DMS153 treated with DMSO at 0.1 percent for 48 hours (cell line): ENCODE measurements at regions not wholly inside any gene's neighbourhood (a gene's known extent, or its start where the extent isn't known, plus 50 kb on each side); places are given as distances from the start of the nearest gene placed in this dataset.
A peak's percentile ranks its signal among the peaks of the same experiment; 100 is the strongest.

Experiments
- DNase-seq: peaks from one replicate; lab custom pipeline; 2025; ENCODE audit not compliant: unreplicated experiment; lab: John Stamatoyannopoulos, UW

GRCh38 chr11:15532432-15532831, 417.7 kb downstream of the INSC start:
- no peak for DNase-seq

- no peak for DNase-seq
Measured at GRCh38 chr11:15534266-15534665, 419.5 kb downstream of the INSC start.

GRCh38 chr11:15535414-15535813, 420.7 kb downstream of the INSC start:
- no peak for DNase-seq

- no peak for DNase-seq
Measured at GRCh38 chr11:15536438-15536837, 421.7 kb downstream of the INSC start.

GRCh38 chr11:15539645-15540044, 424.9 kb downstream of the INSC start:
- no peak for DNase-seq

- no peak for DNase-seq
Measured at GRCh38 chr11:15541079-15541478, 426.4 kb downstream of the INSC start.

- no peak for DNase-seq
Measured at GRCh38 chr11:15544353-15544752, 429.6 kb downstream of the INSC start.

GRCh38 chr11:15547685-15548084, 433.0 kb downstream of the INSC start:
- no peak for DNase-seq

- no peak for DNase-seq
Measured at GRCh38 chr11:15551901-15552851, 437.5 kb downstream of the INSC start.

GRCh38 chr11:15555161-15555560, 440.4 kb downstream of the INSC start:
- no peak for DNase-seq

GRCh38 chr11:15557457-15558230, 442.9 kb downstream of the INSC start:
- no peak for DNase-seq

- DNase-seq = no peak
Measured at GRCh38 chr11:15558513-15559181, 443.9 kb downstream of the INSC start.

GRCh38 chr11:15560689-15561467, 446.2 kb downstream of the INSC start:
- DNase-seq = no peak

GRCh38 chr11:15562230-15562629, 447.5 kb downstream of the INSC start:
- DNase-seq = no peak

GRCh38 chr11:15563054-15563453, 448.3 kb downstream of the INSC start:
- peak; percentile 23 for DNase-seq

- peak; percentile 89 for DNase-seq
Measured at GRCh38 chr11:15565880-15566279, 451.2 kb downstream of the INSC start.

- DNase-seq = peak; percentile 53
Measured at GRCh38 chr11:15568440-15568839, 453.7 kb downstream of the INSC start.

- no peak for DNase-seq
Measured at GRCh38 chr11:15569305-15570025, 454.7 kb downstream of the INSC start.

- no peak for DNase-seq
Measured at GRCh38 chr11:15575409-15575808, 460.7 kb downstream of the INSC start.

GRCh38 chr11:15576769-15577168, 462.0 kb downstream of the INSC start:
- DNase-seq = no peak
